Fibroblast of upper back skin (primary cell): ENCODE measurements at regions not wholly inside any gene's neighbourhood (a gene's known extent, or its start where the extent isn't known, plus 50 kb on each side); places are given as distances from the start of the nearest gene placed in this dataset.
A peak's percentile ranks its signal among the peaks of the same experiment; 100 is the strongest.

Experiments
- DNase-seq: peaks from one replicate; pipeline ENCODE4 v3.0.0-alpha.2; 2013

- peak; percentile 20 for DNase-seq
Measured at GRCh38 chr6:41404182-41404845, 68.9 kb downstream of the NCR2 start.

GRCh38 chr6:41405941-41406727, 70.7 kb downstream of the NCR2 start:
- DNase-seq = no peak

- no peak for DNase-seq
Measured at GRCh38 chr6:41406728-41407489, 71.5 kb downstream of the NCR2 start.

GRCh38 chr6:41408576-41408975, 73.2 kb downstream of the NCR2 start:
- no peak for DNase-seq

- no peak for DNase-seq
Measured at GRCh38 chr6:41408982-41409381, 73.6 kb downstream of the NCR2 start.

GRCh38 chr6:41409489-41409888, 74.1 kb downstream of the NCR2 start:
- no peak for DNase-seq

- DNase-seq = no peak
Measured at GRCh38 chr6:41411961-41412360, 76.6 kb downstream of the NCR2 start.

- DNase-seq = no peak
Measured at GRCh38 chr6:41413250-41413649, 77.8 kb downstream of the NCR2 start.

GRCh38 chr6:41416501-41416837, 81.1 kb downstream of the NCR2 start:
- no peak for DNase-seq

GRCh38 chr6:41418741-41419140, 83.3 kb downstream of the NCR2 start:
- DNase-seq = no peak

GRCh38 chr6:41419385-41419784, 84.0 kb downstream of the NCR2 start:
- DNase-seq = no peak

GRCh38 chr6:41420186-41420585, 84.8 kb downstream of the NCR2 start:
- DNase-seq = no peak

GRCh38 chr6:41422161-41422560, 86.8 kb downstream of the NCR2 start:
- DNase-seq = no peak

GRCh38 chr6:41423002-41423401, 87.6 kb downstream of the NCR2 start:
- DNase-seq = no peak

GRCh38 chr6:41424370-41425058, 89.1 kb downstream of the NCR2 start:
- DNase-seq = peak; percentile 80

GRCh38 chr6:41425511-41425910, 90.1 kb downstream of the NCR2 start:
- DNase-seq = no peak

GRCh38 chr6:41426438-41426851, 91.0 kb downstream of the NCR2 start:
- DNase-seq = no peak

GRCh38 chr6:41426888-41427641, 91.7 kb downstream of the NCR2 start:
- no peak for DNase-seq

- DNase-seq = no peak
Measured at GRCh38 chr6:41427642-41428335, 92.4 kb downstream of the NCR2 start.

- no peak for DNase-seq
Measured at GRCh38 chr6:41428336-41428995, 93.1 kb downstream of the NCR2 start.

- peak; percentile 57 for DNase-seq
Measured at GRCh38 chr6:41428996-41429421, 93.6 kb downstream of the NCR2 start.
